ENCODE measurements at regions not wholly inside any gene's neighbourhood (a gene's known extent, or its start where the extent isn't known, plus 50 kb on each side); places are given as distances from the start of the nearest gene placed in this dataset.

DNA sequence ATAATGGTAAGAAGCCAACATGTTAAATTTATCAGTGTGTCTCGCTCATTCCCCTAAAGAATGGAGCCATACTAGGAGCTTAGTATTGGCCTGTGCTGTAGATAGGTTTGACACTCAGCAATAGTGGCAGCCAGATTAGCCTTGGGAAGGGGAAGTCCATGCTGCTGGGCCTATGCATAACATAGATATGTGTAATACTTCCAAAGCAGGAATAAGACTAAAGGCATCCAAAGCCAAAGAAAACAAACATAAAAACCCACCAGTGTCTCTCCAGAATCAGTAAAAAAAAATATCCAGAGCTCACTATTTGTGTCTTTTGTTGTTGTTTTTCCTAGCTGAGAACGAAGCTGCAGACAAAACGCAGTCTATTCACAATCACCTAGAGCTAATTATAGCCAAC lies 104.2 kb upstream of the STXBP5 start:
- TF ChIP-seq, protein P1, sequence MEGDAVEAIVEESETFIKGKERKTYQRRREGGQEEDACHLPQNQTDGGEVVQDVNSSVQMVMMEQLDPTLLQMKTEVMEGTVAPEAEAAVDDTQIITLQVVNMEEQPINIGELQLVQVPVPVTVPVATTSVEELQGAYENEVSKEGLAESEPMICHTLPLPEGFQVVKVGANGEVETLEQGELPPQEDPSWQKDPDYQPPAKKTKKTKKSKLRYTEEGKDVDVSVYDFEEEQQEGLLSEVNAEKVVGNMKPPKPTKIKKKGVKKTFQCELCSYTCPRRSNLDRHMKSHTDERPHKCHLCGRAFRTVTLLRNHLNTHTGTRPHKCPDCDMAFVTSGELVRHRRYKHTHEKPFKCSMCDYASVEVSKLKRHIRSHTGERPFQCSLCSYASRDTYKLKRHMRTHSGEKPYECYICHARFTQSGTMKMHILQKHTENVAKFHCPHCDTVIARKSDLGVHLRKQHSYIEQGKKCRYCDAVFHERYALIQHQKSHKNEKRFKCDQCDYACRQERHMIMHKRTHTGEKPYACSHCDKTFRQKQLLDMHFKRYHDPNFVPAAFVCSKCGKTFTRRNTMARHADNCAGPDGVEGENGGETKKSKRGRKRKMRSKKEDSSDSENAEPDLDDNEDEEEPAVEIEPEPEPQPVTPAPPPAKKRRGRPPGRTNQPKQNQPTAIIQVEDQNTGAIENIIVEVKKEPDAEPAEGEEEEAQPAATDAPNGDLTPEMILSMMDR (IDR thresholded peaks at IDR 0.05) = no peak
- TF ChIP-seq POLR2A (IDR thresholded peaks at IDR 0.05) = no peak
